ENCODE measurements at regions not wholly inside any gene's neighbourhood (a gene's known extent, or its start where the extent isn't known, plus 50 kb on each side); places are given as distances from the start of the nearest gene placed in this dataset.

DNA sequence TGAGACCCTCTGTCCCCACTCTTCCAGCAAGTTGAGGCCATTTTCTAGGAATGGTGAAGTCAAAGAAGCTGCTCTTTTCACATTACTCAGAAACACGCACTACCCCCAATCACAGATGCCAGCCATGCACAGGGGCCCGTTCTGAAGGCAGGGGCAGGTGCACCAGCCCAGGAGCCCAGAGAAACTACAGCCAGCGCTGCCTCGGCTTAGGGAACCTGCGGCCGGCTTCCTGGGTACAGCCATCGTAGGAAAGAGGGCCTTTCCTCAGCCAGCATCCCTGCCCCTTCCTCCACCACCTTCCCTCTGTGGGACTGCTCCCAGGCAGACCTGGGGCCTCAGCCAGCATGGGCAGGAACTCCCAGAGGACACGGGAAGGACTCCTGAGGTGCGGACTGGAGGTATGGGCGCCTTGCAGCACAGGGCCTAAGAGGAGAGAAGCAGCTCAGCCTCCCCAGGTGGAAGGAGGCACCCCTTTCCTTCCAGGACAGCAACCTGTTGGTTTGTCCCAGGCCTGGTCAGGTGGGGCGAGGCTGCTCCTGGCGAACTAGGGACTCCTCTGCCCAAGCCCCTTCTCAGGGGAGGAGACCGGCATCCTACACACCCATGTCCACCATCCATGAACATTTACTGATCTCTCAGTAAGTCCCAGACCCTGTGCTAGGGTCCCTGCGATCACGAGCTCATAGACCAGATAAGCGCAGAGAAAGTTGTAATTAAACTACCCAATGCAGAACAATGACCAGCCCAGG, 99.0 kb upstream of the ID2 start:
- TF ChIP-seq, protein P1, sequence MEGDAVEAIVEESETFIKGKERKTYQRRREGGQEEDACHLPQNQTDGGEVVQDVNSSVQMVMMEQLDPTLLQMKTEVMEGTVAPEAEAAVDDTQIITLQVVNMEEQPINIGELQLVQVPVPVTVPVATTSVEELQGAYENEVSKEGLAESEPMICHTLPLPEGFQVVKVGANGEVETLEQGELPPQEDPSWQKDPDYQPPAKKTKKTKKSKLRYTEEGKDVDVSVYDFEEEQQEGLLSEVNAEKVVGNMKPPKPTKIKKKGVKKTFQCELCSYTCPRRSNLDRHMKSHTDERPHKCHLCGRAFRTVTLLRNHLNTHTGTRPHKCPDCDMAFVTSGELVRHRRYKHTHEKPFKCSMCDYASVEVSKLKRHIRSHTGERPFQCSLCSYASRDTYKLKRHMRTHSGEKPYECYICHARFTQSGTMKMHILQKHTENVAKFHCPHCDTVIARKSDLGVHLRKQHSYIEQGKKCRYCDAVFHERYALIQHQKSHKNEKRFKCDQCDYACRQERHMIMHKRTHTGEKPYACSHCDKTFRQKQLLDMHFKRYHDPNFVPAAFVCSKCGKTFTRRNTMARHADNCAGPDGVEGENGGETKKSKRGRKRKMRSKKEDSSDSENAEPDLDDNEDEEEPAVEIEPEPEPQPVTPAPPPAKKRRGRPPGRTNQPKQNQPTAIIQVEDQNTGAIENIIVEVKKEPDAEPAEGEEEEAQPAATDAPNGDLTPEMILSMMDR (conservative IDR thresholded peaks at IDR 0.05; ENCODE audit: low read length), result no peak
- TF ChIP-seq EZH2phosphoT487 (IDR thresholded peaks at IDR 0.05; ENCODE audit: borderline replicate concordance), result no peak

Measured in Loucy (cell line).